HG02759 (cell line): ENCODE measurements at regions not wholly inside any gene's neighbourhood (a gene's known extent, or its start where the extent isn't known, plus 50 kb on each side); places are given as distances from the start of the nearest gene placed in this dataset.

Source experiments
- ATAC-seq: cut with Tn5 transposase; IDR thresholded peaks from one replicate; pipeline ENCODE4 v1.9.1; 2021; ENCODE audit warnings: mild to moderate bottlenecking, moderate library complexity; ENCODE audit not compliant: unreplicated experiment

DNA sequence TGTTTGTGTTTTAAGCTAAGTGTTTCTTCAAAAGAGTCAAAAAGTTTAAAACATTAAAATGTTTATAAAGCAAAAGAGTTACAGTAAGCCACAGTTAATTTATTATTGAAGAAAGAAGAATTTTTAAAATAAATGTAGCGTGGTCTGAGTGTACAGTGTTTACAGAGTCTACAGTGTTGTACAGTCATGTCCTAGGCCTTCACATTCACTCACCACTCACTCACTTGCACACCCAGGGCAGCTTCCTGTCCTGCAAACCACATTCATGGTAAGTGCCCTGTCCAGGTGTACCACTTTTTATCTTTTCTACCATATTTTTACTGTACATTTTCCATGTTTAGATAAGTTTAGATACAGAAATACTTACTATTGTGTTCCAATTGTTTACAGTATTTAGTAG is 239.7 kb upstream of the AGA start:
- no peak for ATAC-seq

DNA sequence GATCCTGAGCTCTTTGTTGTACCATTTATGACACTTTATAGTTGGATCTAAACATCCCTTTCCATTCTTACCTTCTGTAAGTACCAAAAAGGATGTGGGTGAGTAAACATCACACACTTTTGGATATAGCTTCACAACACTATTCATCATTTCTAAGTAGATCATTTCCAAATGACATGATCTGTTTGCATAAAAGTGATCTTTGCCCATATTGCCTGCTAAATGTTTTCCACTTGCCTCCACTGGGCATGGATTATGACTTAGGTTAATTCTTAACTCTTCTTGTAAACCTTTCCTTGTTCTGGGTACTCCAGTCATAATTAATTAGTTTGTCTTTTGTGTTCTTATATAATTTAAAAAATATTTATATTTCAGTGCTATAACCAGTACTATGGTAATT is 244.9 kb upstream of the AGA start:
- no peak for ATAC-seq

DNA sequence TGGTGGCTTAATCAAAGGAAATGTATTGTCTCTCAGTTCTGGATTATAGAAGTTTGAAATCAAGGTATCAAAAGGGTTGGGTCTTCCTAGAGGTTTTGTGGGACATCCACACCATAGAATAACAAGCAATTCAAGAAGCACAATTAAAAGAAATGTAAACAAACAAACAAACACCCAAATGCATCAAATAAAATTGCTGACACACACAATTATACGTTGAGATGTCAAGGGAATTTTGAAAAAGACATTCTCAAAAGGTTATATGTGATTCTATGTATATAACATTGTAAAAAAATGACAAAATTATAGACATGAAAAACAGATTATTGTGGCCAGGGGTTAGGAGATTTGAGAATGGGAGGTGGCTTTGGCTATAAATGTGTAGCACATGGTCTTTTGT is 250.7 kb upstream of the AGA start:
- no peak for ATAC-seq

DNA sequence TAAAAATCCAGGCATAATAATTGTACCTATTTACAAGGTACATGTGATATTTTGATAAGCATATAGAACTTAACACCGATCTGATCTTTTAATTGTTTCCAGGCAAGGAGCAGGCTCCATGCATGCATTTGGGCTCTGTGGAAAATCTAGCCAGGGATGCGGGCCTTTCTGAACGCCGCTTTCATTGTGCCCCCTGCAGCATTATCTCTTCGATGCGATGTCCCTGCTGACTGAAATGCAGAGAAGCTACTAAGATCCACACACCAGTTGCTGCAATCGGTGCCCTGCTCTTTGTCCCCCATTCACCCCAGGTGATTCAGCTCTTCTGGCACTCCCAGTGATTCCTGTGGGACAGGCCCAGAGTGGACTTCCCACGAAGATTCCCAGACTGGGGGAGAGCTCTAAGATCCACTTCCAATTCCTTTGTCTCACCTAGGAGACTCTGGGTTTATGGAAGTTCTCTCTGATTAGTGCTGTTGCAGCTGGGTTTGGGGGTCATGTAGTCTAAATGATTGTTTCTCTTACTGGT is 254.3 kb upstream of the AGA start:
- ATAC-seq, result no peak

DNA sequence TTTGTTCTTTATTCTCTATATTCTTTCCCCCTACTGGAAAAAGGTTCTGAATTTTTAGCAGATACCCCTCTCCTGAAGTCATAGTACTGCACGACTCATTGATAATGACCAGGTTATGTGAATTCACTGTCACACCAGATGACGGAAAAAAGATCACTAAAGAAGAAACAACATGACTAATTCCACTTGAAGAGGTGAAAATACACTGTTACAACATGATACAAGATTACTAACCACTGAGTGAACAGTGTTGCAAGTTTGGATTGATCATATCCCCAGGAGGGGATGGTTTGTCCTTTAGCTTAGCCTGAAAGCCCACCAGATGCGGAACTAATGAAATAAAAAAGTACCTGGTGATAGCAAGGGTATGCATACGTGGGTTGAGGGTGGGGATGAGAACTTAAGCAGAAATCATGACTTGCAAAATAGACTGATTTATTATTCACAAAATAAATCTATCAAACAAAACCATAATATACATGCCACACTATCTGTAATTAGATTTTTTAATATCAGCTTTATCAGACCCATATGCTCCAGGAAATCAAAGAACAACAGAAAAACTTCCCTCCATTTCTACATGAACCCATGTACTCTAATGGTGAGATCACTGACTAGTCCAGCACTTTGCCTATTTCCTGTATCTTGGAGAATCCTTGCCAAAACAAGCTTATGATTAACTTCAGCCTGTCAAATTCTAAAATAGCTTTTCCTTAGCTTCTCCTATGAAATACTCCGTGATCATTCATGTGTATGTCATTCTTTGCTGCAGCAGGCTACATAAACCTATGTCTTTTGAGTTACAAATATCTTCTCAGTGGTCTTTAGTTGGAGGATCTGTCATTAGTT is 257.4 kb upstream of the AGA start:
- ATAC-seq, result no peak

DNA sequence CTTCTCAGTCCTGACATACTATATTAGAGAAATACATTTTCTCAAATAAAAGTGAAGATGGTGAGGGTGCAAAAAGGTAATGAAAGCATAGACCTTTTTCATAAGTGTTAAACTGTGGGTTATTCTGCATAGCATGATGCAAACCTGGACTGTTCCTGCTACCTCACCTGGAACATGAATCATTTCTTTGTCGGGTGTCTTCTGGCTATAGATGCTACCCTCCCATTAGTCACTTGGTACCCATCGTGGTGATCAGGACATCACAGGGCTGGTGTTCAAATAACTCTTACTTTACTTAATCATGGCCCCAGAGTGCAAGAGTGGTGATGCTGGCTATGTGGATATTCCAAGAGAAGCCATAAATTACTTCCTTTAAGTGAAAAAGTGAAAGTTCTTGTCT is 264.7 kb upstream of the AGA start:
- ATAC-seq, result no peak

DNA sequence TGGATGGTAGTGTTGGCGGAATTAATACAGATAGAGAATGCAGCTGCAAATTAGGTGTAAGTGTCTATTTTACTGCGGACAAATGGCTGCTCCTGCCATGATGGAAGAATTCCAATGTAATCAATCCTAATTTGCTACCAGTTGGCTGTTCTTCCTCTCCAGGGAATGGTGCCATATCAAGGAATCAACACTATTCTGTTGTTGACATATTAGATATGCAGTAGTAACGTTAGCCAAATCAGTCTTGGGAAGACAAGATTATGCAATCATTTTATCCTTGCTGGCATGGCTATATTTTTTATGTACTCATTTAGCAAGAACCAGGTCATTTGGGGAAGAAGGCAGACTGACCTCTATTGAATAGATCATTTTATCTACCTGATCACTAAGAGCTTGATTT is 271.2 kb upstream of the AGA start:
- no peak for ATAC-seq

DNA sequence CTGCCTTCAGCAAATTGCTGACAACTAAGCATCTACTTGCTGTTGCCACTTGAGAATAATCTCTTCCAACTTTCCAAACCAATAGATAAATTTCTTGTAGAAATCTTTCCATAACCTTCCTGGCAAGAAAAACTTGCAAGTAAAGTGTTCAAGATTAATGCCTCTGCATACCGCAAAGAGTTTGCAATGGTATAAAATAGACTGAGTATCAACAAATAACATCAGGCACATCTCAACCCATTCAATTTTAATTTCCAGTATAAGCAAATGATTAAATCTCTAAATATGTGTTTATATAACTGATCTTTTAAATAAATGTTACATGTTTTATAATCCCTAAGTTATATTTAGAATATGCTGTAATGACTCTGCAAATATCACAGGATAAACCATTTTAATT is 275.2 kb upstream of the AGA start:
- no peak for ATAC-seq

DNA sequence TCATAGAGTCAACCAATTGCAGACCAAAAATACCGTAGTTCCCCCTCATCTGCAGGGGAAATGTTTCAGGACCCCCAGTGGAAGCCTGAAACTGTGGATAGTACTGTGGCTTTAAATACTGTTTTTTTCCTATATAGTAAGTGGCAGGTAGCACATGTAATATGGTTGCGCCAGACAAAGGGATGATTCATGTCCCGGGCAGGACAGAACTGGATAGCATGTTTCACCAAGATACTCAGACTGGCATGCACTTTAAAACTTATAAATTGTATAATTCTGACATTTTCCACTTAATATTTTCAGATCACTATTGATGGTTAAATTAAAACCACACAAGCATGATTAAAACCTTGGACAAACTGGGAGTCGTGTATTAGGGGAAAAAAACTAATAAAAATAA is 276.3 kb upstream of the AGA start:
- no peak for ATAC-seq

DNA sequence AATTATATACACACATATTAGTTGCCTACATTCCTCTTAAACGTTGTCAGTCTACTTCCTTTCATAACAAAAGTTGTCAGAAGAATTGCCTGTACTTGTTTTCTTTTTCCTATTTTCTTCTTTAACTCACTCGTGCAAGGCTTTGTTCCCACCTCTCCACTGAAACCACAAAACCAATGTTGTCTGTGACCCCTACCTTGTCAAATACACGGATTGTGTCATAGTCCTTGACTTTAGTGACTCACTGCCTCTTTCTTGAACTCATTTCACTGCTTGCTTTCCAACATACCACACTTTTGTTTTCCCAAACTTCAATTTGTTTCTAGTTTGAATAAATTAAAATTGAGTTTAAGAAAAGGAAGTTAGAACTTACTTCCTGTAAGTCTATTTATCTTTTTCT is 283.9 kb upstream of the AGA start:
- ATAC-seq, result no peak

DNA sequence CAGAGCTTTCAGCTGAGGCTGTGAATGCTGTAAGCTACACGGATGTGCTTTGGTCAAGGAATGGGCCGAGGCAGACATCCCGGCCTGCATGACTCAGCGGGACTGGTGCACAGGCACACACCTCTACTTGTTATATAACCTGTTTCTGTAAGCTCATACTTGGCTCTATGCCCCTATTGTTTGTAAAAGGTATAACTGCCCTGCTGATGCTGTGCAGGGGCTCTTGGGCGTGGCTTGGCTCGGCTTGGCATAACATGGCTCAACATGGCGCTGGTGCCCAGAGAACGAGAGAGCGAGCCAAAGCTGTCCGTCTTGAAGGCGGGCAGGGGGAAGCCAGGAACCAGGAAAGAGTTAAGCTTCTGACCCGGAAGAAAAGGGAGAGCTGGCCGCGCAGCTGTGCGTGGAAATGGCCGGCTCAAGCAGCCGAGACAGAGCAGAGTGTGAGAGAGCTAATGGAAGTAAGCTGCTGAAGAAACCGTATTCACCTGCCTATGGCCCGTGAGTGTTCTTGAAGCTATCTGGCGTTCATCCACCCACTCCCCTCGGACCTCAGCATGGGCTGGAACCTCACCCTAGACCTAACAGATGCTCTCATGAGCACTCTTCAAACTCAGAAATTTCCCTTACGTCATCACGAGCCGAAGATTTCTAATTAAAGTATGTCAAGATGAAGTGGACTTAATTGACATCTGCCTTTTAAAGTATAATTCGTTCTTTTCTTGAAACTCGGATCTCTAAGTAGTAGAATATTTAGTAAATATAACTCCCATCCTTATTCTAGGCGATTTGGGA is 286.3 kb upstream of the AGA start:
- no peak for ATAC-seq

DNA sequence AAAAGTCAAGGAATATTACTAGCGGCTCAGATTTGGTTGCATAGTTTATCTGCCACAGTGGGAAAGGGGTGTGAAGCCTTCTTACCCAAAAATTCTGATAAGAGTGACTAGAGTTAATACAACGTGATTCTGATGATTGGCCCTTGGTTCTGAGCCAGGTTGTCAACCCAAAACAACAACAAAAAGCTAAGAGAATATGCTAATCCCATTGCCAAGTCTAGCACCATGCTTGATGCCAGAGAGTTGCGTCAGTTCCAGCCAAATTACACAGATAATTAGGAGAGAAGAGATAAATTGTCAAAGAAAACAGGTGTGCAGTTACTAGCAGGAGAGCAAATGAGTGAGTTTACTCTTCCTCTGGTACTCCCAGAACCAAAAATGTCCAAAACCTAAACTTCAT is 287.4 kb upstream of the AGA start:
- no peak for ATAC-seq

DNA sequence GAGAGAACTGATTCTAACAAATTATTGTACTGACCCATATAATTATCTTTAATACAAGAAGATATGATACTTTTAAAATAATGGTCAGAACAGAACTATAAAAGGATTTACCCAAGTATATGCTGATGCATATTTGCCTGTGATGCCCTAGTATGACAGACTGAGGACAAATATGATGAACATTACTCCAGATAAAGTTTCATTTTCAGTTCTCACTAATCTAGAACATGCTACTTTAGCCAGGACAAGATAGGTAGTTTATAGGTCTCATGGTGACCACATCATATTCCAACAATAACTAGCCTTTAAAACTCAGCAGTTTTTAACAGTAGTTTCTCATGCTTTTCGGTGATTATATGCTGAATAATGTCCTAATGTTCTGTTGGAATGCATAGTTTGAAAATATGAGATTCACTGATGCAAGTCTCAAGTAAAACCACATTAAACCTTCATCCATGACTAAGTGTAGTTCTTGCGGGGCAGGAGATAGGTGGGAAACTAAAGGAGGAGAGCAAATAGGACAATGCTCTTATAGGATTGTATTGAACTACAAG is 295.2 kb upstream of the AGA start:
- no peak for ATAC-seq

DNA sequence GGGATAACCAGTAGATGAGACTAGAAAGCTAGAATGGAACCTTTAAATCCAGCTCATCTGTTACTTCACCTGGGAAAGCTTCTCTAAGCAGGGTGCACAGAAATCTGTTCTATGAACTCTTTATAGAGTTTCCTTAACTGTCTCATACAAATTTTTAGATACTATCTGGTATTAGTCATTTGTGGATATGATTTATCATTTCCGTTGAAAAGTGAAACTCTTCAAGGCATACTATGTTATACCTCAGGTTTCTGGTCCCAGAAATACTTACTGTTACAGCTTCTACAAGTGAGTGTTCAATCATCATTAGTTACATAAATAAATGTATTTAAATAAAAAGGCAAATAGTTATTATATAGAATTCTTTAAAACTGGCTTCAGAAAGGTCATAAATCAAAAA is 298.3 kb upstream of the AGA start:
- ATAC-seq, result no peak

DNA sequence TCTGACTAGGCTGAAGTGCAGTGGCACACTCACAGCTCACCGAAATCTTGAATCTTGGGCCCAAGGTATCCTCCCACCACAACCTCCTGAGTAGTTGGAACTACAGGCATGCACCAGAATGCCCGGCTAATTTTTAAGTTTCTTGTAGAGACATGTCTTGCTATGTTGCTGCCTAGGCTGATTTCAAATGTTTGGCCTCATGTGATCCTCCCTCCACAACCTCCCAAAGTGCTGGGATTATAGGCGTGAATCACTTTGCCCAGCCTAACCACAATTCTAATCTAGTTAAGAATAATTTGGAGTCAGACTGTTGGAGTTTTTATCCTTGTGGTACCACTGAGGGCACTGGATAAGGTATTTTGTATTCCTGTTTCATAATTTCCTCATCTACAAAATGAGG is 317.5 kb upstream of the AGA start:
- no peak for ATAC-seq

DNA sequence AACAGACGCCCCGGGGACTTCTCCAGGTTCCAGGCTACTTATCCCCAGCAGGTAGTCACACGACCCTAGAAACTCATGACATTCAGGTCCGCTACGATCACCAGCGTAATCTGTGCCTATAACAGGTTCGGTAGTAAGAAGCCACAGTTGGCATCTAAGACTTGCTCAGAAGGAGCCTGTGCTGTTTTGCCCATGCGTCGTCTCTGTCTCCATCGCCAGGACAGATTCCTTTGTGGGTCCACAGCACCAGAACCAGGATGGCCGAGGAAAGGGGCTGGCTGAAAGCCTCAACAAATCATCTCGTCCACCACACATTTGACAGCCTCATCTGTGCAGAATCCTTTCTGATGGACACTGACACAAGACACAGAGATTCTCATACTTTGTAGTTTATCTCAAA is 319.5 kb upstream of the AGA start:
- no peak for ATAC-seq

DNA sequence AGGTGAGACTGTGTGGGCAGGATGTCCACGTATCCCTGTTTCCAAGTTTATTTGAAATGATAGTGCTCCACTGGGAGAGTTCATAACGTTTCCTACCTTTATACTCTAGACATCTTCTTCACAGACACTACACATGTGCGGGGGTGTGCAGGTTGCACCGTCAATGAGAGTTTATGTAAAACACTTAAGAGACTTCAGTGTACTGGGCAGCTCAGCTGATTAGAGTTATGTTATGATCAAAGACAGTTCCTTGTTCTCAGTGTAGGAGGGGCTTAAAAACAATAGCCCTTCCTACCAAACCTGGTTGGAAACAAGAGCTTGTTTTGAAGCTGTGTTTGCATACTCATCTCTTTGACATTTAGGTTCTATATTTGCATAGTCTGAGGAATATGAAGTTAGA is 326.9 kb upstream of the AGA start:
- ATAC-seq, result no peak

DNA sequence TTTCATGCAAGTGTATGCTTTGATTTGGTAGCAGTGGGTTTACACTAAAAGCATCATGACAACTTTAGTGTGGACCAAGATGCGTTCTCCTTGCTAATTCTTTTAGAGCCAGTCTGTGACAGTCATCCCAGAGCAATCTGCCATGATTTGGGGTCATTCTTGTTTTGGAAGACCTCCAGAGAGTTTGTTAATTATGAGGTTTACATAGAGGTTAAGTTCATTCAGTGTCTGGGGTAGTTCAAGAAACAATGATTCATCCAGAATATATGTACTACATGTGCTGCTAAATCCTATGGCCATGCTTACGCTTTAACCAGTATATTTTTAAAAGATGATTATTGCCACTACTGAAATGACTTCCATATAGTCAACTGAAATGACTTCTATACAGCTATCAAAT is 328.5 kb upstream of the AGA start:
- no peak for ATAC-seq

DNA sequence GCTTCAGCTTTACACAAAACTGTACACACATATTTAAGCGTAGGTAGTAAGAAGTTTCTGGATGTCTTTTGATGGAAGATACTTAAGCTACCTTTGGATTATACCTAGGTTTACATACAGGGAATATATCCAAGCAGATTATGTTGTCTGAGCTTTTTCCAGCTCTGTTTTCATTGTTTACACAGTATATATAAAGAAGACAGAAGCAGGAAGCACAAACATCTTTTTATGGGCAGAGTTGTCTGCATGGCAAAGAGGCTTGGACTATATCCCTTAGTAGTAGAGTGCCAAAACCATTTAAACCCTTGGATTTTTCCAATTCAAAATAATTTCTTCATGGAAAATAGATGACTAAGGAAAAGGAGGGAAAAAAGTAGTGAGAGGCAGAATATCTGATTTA is 329.4 kb upstream of the AGA start:
- ATAC-seq, result no peak

DNA sequence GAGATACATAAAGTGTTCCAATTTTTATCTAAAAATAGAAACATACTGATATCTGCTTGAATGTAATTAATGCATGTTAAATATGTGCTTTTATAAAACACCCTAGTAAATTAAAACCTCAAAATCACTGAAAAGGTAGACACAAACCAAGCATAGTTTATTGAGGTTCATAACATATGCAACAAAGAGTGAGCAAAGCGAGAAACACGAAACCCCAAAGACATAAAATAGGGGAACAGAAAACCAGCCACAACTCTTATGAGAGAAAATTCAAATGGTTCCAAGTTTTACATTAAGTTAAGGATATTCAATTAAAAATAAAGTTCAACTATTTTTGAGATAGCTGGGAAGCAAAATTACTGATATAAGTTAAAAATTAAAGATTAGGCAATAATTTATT is 336.4 kb upstream of the AGA start:
- ATAC-seq, result no peak

DNA sequence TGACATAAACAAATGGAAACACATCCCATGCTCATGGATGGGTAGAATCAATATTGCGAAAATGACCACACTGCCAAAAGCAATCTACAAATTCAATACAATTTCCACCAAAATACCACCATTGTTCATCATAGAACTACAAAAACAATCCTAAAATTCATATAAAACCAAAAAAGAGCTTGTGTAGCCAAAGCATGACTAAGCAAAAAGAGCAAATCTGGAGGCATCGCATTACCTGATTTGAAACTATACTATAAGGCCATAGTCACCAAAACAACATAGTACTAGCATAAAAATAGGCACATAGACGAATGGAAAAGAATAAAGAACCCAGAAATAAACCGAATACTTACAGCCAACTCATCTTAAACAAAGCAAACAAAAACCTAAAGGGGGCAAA is 342.8 kb upstream of the AGA start:
- ATAC-seq, result no peak

DNA sequence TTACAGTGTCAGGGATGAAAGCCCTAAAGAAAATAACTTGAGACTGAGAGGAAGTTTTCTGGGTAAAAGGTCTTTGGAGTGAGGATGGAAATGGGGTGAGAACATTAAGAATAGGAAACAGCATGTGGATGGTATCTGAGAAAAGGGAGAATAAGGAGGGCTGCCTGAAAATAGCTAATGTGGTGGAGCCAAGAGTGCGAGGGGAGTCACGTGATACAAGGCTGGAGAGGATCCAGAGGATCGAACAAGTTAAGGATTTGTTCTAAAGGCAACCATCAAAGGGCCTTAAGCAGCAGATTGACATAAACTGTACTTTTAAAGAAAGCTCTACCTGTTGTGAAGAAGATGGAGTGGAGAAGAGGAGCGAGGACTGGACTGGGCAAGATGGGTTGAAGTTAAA is 347.4 kb upstream of the AGA start:
- ATAC-seq, result no peak
